ENCODE measurements at regions not wholly inside any gene's neighbourhood (a gene's known extent, or its start where the extent isn't known, plus 50 kb on each side); places are given as distances from the start of the nearest gene placed in this dataset.

DNA sequence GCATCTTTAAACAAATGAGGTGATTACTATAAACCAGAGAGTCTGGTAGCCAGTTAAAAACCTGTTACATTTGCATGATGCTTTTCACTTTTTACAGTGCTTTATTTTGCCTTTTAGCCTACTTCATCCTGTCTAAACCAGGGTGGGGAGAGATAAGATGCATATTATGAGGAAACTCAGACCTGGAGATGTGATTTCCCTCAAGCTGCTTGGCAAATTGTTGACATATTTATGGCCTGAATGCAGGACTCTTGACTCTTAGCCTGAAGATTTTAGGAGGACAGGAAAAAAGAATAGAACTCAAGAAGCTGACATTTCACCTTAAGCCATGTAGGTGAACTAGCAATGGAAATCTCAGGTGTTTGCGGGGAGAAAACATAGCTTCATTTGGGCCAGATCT, 202.8 kb downstream of the NMUR2 start:
- TF ChIP-seq MYC (IDR thresholded peaks at IDR 0.05; ENCODE audit: low read depth, low read length) (no peak), POLR2A (IDR thresholded peaks at IDR 0.05; ENCODE audit: extremely low read depth, insufficient read length) (no peak)
- TF ChIP-seq, protein P1, sequence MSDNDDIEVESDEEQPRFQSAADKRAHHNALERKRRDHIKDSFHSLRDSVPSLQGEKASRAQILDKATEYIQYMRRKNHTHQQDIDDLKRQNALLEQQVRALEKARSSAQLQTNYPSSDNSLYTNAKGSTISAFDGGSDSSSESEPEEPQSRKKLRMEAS (IDR thresholded peaks at IDR 0.05; ENCODE audit: low read depth, low read length) = no peak
- TF ChIP-seq, protein P2, sequence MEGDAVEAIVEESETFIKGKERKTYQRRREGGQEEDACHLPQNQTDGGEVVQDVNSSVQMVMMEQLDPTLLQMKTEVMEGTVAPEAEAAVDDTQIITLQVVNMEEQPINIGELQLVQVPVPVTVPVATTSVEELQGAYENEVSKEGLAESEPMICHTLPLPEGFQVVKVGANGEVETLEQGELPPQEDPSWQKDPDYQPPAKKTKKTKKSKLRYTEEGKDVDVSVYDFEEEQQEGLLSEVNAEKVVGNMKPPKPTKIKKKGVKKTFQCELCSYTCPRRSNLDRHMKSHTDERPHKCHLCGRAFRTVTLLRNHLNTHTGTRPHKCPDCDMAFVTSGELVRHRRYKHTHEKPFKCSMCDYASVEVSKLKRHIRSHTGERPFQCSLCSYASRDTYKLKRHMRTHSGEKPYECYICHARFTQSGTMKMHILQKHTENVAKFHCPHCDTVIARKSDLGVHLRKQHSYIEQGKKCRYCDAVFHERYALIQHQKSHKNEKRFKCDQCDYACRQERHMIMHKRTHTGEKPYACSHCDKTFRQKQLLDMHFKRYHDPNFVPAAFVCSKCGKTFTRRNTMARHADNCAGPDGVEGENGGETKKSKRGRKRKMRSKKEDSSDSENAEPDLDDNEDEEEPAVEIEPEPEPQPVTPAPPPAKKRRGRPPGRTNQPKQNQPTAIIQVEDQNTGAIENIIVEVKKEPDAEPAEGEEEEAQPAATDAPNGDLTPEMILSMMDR (IDR thresholded peaks at IDR 0.05; ENCODE audit: low read depth, low read length) = no peak
- H3K4me3 ChIP-seq (ENCODE audit: low read depth, low read length) = no peak overlapping the region
- no peak for DNase-seq (ENCODE audit: low read depth)

DNA sequence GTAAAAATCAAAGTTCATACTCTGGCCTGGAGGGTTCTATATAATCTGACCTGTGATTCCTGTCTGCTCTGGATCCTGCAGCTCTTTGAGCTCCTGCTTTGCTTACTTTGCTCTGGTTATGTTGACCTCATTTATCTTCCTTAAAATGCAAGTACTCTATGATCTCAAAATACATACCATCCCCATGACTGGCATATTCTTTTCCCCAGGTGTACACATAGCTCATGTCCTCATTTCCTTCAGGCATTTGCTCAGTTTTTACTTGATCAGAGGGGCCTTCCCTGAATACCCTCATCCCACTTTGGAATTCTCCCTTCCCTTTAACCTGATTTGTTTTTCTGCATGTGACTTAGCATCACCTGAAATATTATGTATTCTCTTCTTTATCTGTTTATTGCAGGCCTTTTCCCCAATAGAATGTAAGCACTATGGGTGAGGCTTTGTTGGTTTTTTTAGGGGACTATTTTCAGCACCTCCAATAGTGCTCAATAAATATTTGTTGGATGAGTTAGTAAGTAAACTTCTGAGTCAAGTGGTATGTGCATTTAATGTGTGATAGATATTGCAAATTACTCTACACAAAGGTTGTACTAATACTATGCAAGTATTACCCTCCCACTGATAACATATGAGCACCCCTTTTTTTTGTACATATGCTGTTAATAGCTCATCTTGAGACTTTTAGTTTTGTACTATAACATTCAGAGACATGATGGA, 211.5 kb downstream of the NMUR2 start:
- DNase-seq (ENCODE audit: low read depth) = no peak
- H3K4me3 ChIP-seq (ENCODE audit: low read depth, low read length) = no peak overlapping the region

DNA sequence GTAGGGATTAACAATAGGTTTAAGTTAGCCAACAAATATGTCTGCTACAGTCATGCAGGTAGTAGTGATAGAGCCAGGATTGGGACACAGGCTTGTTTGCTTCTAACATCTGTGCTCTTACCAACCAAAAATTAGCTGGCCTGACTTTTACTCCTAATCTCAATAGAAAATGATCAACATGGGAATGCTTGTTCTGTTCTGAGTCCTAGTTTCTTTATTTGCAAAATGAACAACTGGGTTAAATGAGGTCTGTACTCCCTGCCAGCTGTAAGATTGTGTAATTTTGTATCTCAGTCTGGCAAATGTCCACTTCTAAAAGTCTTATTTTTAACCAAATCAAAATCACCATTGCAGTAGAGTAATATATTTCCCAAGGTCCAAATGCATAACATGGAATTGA, 216.8 kb downstream of the NMUR2 start:
- no peak for DNase-seq (ENCODE audit: low read depth)
- TF ChIP-seq POLR2A (IDR thresholded peaks at IDR 0.05; ENCODE audit: extremely low read depth, insufficient read length) (no peak), MYC (IDR thresholded peaks at IDR 0.05; ENCODE audit: low read depth, low read length) (no peak)
- TF ChIP-seq, protein P2 (IDR thresholded peaks at IDR 0.05; ENCODE audit: low read depth, low read length) = no peak
- TF ChIP-seq, protein P1 (IDR thresholded peaks at IDR 0.05; ENCODE audit: low read depth, low read length) = no peak
- H3K4me3 ChIP-seq (ENCODE audit: low read depth, low read length) = no peak overlapping the region

More for the DNA sequence above, 211.5 kb downstream of the NMUR2 start:
- TF ChIP-seq POLR2A (IDR thresholded peaks at IDR 0.05; ENCODE audit: extremely low read depth, insufficient read length) (no peak), MYC (IDR thresholded peaks at IDR 0.05; ENCODE audit: low read depth, low read length) (no peak)
- TF ChIP-seq, protein P1 (IDR thresholded peaks at IDR 0.05; ENCODE audit: low read depth, low read length) = no peak
- TF ChIP-seq, protein P2 (IDR thresholded peaks at IDR 0.05; ENCODE audit: low read depth, low read length) = no peak

DNA sequence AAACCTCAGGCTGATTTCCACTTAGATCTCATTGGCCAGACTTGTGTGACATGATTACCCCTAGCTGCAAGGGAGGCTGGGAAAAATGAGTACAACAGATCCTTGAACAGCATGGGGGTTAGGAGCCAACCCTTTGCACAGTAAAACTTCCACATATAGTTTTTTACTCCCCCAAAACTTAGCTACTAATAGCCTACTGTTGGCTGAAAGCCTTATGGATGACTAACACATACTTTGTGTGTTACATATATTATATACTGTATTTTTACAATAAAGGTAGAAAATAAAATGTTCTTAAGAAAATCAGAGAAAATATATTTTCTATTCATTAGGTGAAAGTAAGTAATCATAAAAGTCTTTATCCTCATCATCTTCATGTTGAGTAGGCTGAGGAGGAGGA, 217.4 kb downstream of the NMUR2 start:
- DNase-seq (ENCODE audit: low read depth) = no peak
- TF ChIP-seq POLR2A (IDR thresholded peaks at IDR 0.05; ENCODE audit: extremely low read depth, insufficient read length) (no peak), MYC (IDR thresholded peaks at IDR 0.05; ENCODE audit: low read depth, low read length) (no peak)
- TF ChIP-seq, protein P2 (IDR thresholded peaks at IDR 0.05; ENCODE audit: low read depth, low read length) = no peak
- TF ChIP-seq, protein P1 (IDR thresholded peaks at IDR 0.05; ENCODE audit: low read depth, low read length) = no peak
- no peak overlapping the region for H3K4me3 ChIP-seq (ENCODE audit: low read depth, low read length)

DNA sequence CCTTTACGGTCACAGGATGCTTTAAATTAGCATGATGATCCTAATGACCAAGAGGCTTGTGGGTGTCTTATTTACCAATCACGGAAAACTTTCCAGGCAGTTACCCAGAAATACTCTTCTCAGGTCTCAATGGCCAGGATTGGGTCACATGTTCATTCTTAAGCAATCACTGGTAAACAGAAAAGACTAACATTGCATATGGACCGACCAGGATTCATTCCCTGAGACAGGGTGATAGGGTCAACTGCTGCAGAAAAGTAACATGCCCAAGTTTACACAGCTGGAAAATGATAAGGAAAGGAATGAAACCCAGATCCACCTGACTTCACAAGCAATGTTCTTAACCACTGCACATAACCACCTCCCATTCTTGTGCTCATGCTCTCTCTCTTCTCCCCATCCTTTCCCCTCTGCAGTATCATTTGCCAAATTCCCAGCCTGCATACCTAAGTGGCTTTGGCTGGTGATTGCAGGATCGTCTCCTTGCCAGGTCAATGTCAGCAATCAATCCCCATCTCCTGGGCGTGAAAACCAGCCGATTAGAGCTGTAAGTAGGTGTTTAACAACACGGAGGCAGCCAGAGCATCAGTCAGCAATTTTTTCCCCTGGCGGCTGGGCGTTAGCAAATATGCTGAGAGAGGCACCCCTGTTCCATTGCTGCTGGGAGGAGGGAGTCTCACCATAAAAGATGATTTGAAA, 219.4 kb downstream of the NMUR2 start:
- TF ChIP-seq, protein P1 (IDR thresholded peaks at IDR 0.05; ENCODE audit: low read depth, low read length) = no peak
- TF ChIP-seq, protein P2 (IDR thresholded peaks at IDR 0.05; ENCODE audit: low read depth, low read length) = no peak
- TF ChIP-seq POLR2A (IDR thresholded peaks at IDR 0.05; ENCODE audit: extremely low read depth, insufficient read length) = no peak
- TF ChIP-seq MYC (IDR thresholded peaks at IDR 0.05; ENCODE audit: low read depth, low read length) = no peak
- DNase-seq (ENCODE audit: low read depth) = no peak
- no peak overlapping the region for H3K4me3 ChIP-seq (ENCODE audit: low read depth, low read length)

Data from NB4 (cell line).